Keratinocyte (primary cell): ENCODE measurements at regions not wholly inside any gene's neighbourhood (a gene's known extent, or its start where the extent isn't known, plus 50 kb on each side); places are given as distances from the start of the nearest gene placed in this dataset.

Experiments used
- DNase-seq: peaks from one replicate; pipeline ENCODE4 v3.0.0-alpha.2; 2011; ENCODE audit warnings: low read depth, missing footprints, low spot score
- FAIRE-seq: peaks from 2 replicates; lab custom pipeline; 2011; peaks lifted over from hg19 to GRCh38; lab: Jason Lieb, UNC
- H2AFZ ChIP-seq: 2 replicates; pipeline ENCODE4 v1.6.0; 2012; ENCODE audit warnings: low read length, control low read depth, inconsistent platforms; ENCODE audit not compliant: control insufficient read depth
- H3K27ac ChIP-seq: 2 replicates; pipeline ENCODE4 v1.5.1; 2011; ENCODE audit warnings: low read length; ENCODE audit not compliant: control insufficient read depth, insufficient read depth
- H3K27me3 ChIP-seq: 3 replicates; pipeline ENCODE4 v1.6.0; 2011; ENCODE audit warnings: low read length; ENCODE audit not compliant: control insufficient read depth, insufficient read depth; ENCODE audit errors: extremely low read depth
- H3K36me3 ChIP-seq, 2 experiments: 2 replicates in 1 of 2; 3 replicates in 1 of 2; pipeline ENCODE4 v1.5.1; 2011; ENCODE audit warnings: low read length in 2 of 2, mild to moderate bottlenecking in 1 of 2; ENCODE audit not compliant: control insufficient read depth in 2 of 2, insufficient read depth in 2 of 2; ENCODE audit errors: extremely low read depth in 1 of 2
- H3K4me1 ChIP-seq: 3 replicates; pipeline ENCODE4 v1.5.1; 2011; ENCODE audit warnings: low read length; ENCODE audit not compliant: control insufficient read depth, insufficient read depth; ENCODE audit errors: extremely low read depth
- H3K4me2 ChIP-seq: 3 replicates; pipeline ENCODE4 v1.6.0; 2011; ENCODE audit warnings: low read depth, low read length; ENCODE audit not compliant: control insufficient read depth, insufficient read depth; ENCODE audit errors: extremely low read depth
- H3K4me3 ChIP-seq, 3 experiments: fragments of 200-600 bp in 1 of 3; sonication (generic) in 1 of 3; 2 replicates in 2 of 3; 3 replicates in 1 of 3; pipeline ENCODE4 v1.5.1; 2011 to 2016; ENCODE audit warnings: low read length in 3 of 3, mild to moderate bottlenecking in 3 of 3, control low read depth in 2 of 3, inconsistent platforms in 1 of 3, low read depth in 1 of 3, mixed read lengths in 1 of 3, mixed run types in 1 of 3, moderate library complexity in 1 of 3; ENCODE audit not compliant: control insufficient read depth in 2 of 3, insufficient read depth in 2 of 3; ENCODE audit errors: extremely low read depth in 1 of 3
- H3K79me2 ChIP-seq: 2 replicates; pipeline ENCODE4 v1.6.0; 2012; ENCODE audit warnings: low read length; ENCODE audit not compliant: control insufficient read depth, insufficient read depth
- H3K9ac ChIP-seq: 3 replicates; pipeline ENCODE4 v1.6.0; 2011; ENCODE audit warnings: low read length; ENCODE audit not compliant: control insufficient read depth, insufficient read depth; ENCODE audit errors: extremely low read depth
- H3K9me1 ChIP-seq: 3 replicates; pipeline ENCODE4 v1.6.0; 2011; ENCODE audit warnings: low read length; ENCODE audit not compliant: control insufficient read depth, insufficient read depth; ENCODE audit errors: extremely low read depth
- H3K9me3 ChIP-seq: 2 replicates; pipeline ENCODE4 v1.5.1; 2012; ENCODE audit warnings: low read depth, low read length; ENCODE audit not compliant: control insufficient read depth
- H4K20me1 ChIP-seq: 3 replicates; pipeline ENCODE4 v1.6.0; 2011; ENCODE audit warnings: low read length; ENCODE audit not compliant: control insufficient read depth, insufficient read depth; ENCODE audit errors: extremely low read depth
- EZH2 ChIP-seq: IDR thresholded peaks from one replicate; pipeline ENCODE4 v1.6.1; 2012; ENCODE audit warnings: inconsistent platforms, mild to moderate bottlenecking, low read length, moderate library complexity
- dilution Hi-C: fragments of 300-500 bp; cut with MboI; formaldehyde crosslinking; loops from one replicate; pipeline ENCODE4 v1.7.0; 2020; ENCODE audit warnings: low sequenced_read_pairs; ENCODE audit not compliant: extremely low pct_ligation_motif_present
- TF ChIP-seq, protein P1 (sequence below), 3 experiments: IDR thresholded peaks in 1 of 3; conservative IDR thresholded peaks in 1 of 3; optimal IDR thresholded peaks in 1 of 3; 2 replicates in 2 of 3; 3 replicates in 1 of 3; pipeline versions ENCODE3 to v1.5.1; 2011; ENCODE audit warnings: low read length in 3 of 3, mild to moderate bottlenecking in 3 of 3, moderate library complexity in 2 of 3, control low read depth in 1 of 3, inconsistent platforms in 1 of 3; ENCODE audit not compliant: insufficient read depth in 2 of 3; ENCODE audit errors: extremely low read depth in 1 of 3

DNA sequence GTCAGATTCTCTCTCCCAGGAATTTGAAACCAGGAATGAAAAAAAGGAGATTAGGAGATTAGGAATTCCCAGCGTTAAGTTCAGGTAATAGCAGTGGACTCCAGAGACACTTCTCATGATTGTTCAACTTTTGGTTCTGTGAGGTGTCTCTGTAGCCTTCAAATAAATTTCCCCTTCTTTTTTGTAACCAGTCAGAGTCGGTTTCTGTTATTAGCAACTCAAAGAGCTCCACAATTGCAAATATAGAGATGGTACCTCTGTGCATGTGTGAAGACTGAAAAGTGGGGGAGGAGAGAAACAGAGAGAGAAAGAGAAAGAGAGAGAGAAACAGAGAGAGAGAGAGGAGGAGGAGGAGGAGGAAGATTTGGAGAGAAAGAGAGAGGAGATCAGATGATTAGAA, 112.8 kb upstream of the STEAP1B start:
- Histone ChIP-seq H3K9me3 (peaks cover 3% of the 10 kb centered on the region), H3K4me2 (no peak overlapping the region), H3K27ac (no peak overlapping the region), H3K79me2 (no peaks in the 10 kb centered on the region), H3K4me3 (no peak overlapping the region), H2AFZ (no peak overlapping the region), H3K27me3 (no peaks in the 10 kb centered on the region), H3K4me1 (no peaks in the 10 kb centered on the region), H3K9me1 (no peaks in the 10 kb centered on the region), H4K20me1 (no peaks in the 10 kb centered on the region), H3K9ac (no peak overlapping the region), H3K36me3 (no peaks in the 10 kb centered on the region)
- dilution Hi-C loops: no loop called here
- FAIRE-seq (no peak), DNase-seq (no peak)
- no peak for TF ChIP-seq EZH2
- TF ChIP-seq, protein P1, sequence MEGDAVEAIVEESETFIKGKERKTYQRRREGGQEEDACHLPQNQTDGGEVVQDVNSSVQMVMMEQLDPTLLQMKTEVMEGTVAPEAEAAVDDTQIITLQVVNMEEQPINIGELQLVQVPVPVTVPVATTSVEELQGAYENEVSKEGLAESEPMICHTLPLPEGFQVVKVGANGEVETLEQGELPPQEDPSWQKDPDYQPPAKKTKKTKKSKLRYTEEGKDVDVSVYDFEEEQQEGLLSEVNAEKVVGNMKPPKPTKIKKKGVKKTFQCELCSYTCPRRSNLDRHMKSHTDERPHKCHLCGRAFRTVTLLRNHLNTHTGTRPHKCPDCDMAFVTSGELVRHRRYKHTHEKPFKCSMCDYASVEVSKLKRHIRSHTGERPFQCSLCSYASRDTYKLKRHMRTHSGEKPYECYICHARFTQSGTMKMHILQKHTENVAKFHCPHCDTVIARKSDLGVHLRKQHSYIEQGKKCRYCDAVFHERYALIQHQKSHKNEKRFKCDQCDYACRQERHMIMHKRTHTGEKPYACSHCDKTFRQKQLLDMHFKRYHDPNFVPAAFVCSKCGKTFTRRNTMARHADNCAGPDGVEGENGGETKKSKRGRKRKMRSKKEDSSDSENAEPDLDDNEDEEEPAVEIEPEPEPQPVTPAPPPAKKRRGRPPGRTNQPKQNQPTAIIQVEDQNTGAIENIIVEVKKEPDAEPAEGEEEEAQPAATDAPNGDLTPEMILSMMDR (optimal IDR thresholded peaks at IDR 0.05 in 1 of 3, IDR thresholded peaks at IDR 0.05 in 1 of 3, conservative IDR thresholded peaks at IDR 0.05 in 1 of 3; ENCODE audit: extremely low read depth in 1 of 3, insufficient read depth in 2 of 3, low read length in 3 of 3): no peak

DNA sequence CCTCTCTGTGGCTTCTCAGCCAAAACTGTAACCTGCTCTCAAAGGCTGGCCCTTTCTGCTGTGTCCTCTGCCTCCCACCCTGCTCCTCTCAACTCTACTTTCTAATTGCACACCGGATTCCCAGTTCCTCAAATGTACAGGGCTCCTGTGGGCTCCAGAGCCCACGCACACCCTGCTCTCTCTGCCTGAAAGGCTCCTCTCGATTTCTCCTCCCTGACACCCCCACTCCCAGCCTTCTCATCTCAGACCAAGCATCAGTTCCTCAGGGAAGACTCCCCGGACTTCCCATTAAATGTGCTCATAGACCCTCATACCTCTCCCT, 111.7 kb upstream of the STEAP1B start:
- Histone ChIP-seq H3K9ac (no peak overlapping the region), H4K20me1 (no peaks in the 10 kb centered on the region), H3K27me3 (no peaks in the 10 kb centered on the region), H3K9me3 (no peaks in the 10 kb centered on the region), H3K4me1 (no peaks in the 10 kb centered on the region), H3K4me3 (no peak overlapping the region), H3K79me2 (no peaks in the 10 kb centered on the region), H3K27ac (no peak overlapping the region), H3K9me1 (no peaks in the 10 kb centered on the region), H2AFZ (no peak overlapping the region), H3K4me2 (no peak overlapping the region), H3K36me3 (no peaks in the 10 kb centered on the region)
- TF ChIP-seq EZH2: no peak
- TF ChIP-seq, protein P1 (optimal IDR thresholded peaks at IDR 0.05 in 1 of 3, IDR thresholded peaks at IDR 0.05 in 1 of 3, conservative IDR thresholded peaks at IDR 0.05 in 1 of 3; ENCODE audit: extremely low read depth in 1 of 3, insufficient read depth in 2 of 3, low read length in 3 of 3): no peak
- no peak for FAIRE-seq
- dilution Hi-C loops: no loop called here
- no peak for DNase-seq
